ENCODE measurements at regions not wholly inside any gene's neighbourhood (a gene's known extent, or its start where the extent isn't known, plus 50 kb on each side); places are given as distances from the start of the nearest gene placed in this dataset.

DNA sequence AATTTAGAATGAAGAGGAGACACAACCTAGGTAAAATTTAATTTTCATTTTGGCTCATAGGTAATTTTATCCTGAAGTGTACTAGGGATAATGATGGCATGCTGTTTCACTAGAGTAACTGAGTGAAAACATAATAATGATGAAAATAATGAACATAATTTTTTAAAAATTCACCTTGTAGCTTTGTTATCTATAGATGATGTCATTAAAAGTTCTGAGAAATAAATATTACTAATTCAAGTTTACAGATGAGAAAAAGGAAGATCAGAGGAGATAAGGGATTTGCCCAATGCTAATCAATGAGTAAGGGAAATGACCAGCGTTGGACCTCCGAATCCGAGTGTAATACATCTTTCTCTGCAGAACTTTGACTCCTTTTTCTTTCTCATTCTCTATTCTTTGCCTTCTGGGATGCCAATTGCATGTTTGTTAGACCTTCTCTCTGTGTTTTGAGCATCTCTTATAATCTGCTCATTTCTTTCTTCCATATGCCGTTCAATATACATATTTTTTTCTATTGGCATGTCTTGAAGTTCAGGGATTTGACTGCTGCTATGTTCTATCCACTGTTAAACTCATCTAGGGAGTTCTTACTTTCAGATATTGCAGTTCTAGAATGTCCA, 186.5 kb downstream of the SNX19 start:
- DNase-seq (ENCODE audit: low read depth), result no peak

GRCh38 chr11:130731401-130731800, 184.9 kb downstream of the SNX19 start:
- no peak for DNase-seq (ENCODE audit: low read depth)

GRCh38 chr11:130732476-130732875, 183.8 kb downstream of the SNX19 start:
- no peak for DNase-seq (ENCODE audit: low read depth)

- DNase-seq (ENCODE audit: low read depth), result no peak
Observed at GRCh38 chr11:130737041-130737830, 179.0 kb downstream of the SNX19 start.

- DNase-seq (ENCODE audit: low read depth), result peak; percentile 60
Observed at GRCh38 chr11:130737866-130738431, 178.3 kb downstream of the SNX19 start.

- peak; percentile 74 for DNase-seq (ENCODE audit: low read depth)
Observed at GRCh38 chr11:130738611-130739010, 177.7 kb downstream of the SNX19 start.

DNA sequence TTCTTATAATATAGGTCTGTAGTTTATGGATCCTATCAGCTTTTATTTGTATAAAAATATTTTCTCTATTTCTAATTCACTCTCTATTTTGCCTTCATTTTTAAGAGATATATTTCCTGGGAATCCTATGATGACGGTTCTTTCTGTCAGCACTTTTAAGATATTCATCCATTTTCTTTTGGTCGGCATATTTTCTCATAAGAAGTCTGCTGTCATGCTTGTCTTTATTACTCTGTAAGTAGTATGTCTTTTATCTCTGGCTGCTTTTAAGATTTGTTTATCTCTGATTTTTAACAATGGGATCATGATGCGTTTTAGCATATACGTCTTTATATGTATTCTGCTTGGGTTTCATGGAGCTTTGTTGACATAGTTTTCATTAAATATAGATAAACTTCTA, 175.5 kb downstream of the SNX19 start:
- DNase-seq (ENCODE audit: low read depth), result no peak

DNA sequence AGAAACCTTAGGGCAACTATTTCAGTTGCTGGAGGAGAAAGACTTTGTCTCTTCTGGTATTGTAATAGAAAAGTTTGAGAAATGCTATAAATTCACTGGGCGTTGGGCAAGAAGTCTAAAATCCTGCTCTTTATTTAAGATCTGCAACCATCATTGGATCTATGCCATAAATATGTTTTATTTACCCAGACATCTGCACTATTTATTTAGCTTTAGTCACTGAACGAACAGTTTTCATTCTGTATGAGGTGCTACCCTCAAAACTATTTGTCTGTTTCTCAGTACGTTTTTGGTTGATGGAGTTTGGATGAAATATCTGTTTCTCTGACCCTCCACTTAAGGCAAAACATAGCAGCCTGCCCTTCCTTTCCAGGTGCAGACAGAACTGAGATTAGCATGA, 171.5 kb downstream of the SNX19 start:
- no peak for DNase-seq (ENCODE audit: low read depth)

- DNase-seq (ENCODE audit: low read depth), result no peak
Observed at GRCh38 chr11:130749216-130749615, 167.1 kb downstream of the SNX19 start.

- no peak for DNase-seq (ENCODE audit: low read depth)
Observed at GRCh38 chr11:130760515-130761125, 155.7 kb downstream of the SNX19 start.

DNA sequence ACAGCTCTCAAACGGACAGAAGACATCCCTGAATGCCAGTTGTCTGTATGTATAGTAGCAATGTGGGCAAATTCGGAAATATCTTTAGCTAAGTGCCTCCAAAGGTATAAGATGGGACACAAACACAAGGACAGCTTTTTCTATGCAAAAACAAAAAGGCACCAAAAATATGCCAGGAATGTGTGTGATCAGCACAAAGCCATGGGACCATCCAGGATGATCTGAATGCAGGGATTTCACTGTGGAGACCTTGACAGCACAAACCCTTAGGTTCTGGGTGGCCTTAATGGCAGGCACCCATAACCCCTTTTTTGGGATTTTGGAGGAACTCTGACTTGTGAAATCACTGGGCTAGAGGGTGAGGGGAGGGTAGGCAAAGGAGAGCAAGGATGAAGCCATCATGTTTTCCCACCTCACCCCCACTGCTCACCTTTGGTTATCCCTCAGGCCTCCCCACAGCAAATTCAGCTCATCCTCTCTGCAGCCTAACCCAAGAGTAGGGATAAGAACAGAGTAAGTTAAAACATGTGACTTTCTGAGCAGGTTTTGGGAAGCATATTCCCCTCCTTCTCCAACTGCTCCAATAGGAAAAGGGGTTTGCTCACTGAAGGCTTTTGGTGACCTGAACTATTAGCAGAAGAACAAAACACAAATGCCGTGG, 154.6 kb downstream of the SNX19 start:
- no peak for DNase-seq (ENCODE audit: low read depth)

GRCh38 chr11:130762638-130763037, 153.6 kb downstream of the SNX19 start:
- no peak for DNase-seq (ENCODE audit: low read depth)

DNA sequence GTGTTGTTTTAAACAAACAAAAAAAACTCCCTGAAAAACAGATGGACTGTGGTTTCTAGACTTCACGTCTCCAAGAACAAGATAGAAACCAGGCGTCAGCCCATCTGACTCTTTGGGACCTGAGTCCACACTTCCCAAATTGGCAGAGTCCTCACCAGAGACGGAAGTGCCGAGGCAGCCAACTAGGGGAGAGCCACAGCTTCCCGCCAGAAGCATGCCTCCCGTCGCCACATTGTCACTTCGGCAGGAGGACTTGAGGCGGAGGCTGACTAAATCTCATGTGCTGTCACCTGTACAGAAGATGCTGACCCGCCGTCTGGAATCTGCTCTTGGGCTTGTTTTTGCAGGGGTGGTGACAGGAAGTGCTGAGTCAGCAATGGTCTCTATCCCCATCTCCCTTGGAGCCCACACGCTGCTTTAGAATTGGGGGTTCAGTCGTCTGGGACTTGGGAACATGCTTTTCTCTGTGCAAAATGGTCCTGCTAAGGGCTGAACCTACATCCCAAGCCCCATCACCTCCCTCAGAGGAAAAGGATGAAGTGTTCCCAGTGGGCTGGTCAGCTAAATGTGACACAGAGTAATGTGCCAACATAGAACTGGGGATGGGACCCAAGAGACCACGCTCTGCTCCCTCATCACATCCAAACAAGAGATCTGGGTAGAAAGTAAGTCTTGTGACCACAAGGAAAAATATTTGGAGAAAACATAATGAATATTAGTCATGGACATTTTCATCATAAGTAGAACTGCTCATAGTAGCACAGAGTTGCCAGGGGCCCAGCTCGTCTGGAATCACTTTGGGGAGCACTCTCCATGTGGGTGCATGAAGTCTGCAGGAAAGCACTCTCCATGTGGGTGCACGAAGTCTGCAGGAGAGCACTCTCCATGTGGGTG, 152.9 kb downstream of the SNX19 start:
- DNase-seq (ENCODE audit: low read depth), result peak; percentile 21

- no peak for DNase-seq (ENCODE audit: low read depth)
Observed at GRCh38 chr11:130765406-130765805, 150.9 kb downstream of the SNX19 start.

DNA sequence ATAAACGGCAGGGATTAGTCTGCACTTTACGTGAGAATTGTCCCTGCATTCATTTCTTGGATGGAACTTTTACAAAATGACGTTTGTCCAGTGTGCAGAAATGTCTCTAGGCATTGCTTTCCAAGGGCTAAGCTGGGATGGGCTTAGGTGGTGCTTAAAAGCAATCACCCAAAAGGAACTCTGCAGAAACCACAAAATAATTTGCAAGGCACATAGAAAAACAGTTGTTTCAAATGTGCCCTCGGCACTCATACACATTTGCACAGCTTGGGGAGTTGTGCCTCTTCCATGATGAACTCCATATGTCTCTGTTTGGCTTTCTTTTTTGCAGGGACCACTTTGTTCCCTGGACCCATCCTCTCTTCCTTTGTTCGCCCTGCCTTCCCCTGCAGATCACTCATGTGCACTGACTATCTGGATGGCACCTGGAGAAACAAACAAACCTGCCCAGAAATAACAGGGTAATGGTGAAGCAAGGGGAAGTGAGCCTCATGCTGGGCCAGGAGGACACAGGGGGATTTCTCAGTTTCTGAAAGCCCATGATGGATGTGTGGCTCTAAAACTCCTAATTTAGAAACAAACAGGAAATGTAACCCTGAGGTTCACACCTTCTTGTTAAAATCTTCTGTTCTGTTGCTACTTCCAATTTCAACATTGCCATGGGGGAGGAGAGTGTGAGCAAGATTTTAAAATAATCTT, 150.2 kb downstream of the SNX19 start:
- no peak for DNase-seq (ENCODE audit: low read depth)

GRCh38 chr11:130766650-130767565, 149.4 kb downstream of the SNX19 start:
- DNase-seq (ENCODE audit: low read depth), result no peak

DNA sequence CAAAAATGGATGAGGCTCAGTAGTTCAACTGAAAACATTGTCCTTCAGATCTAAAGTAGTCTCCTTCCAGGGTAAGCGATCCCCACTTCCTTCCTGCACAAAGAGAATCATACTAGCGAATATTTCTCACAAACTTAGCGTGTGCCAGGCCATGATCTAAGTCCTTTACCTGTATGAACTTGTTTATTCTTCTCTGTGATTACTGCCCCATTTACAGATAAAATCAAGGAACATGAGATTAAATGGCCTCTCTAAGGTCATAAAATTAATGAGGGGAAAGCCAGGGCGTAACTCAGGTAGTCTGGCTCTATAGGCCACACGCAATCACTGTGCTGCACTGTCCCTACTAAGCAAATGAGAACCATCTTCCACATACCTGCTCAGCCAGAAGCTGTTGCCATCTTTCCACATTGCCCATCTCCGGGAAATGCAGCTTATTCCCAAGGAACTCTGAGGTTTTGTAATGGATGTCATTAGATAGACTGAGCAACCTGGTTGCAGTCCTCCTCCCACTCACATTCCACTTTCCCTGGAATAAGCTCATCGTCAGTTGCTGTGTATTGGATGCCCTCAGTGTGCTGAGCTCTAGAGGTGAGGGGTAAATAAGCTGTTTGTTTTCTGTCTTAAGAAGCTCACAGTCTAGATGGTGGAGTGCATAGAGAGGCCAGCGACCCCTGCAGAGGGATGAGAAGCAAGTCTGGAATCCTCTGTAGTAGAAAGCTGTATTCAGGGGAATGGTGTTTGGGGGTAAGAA, 146.3 kb downstream of the SNX19 start:
- DNase-seq (ENCODE audit: low read depth), result no peak

GRCh38 chr11:130771708-130772107, 144.6 kb downstream of the SNX19 start:
- peak; percentile 57 for DNase-seq (ENCODE audit: low read depth)
